GM20431 (cell line): ENCODE measurements at regions not wholly inside any gene's neighbourhood (a gene's known extent, or its start where the extent isn't known, plus 50 kb on each side); places are given as distances from the start of the nearest gene placed in this dataset.

Experiments
- in situ Hi-C: fragments of 300-500 bp; cut with MseI, MboI; formaldehyde crosslinking; loops from one replicate; pipeline ENCODE4 v1.15.0; 2020; ENCODE audit warnings: low sequenced_read_pairs; ENCODE audit not compliant: unreplicated experiment

GRCh38 chr15:51156957-51157356 lies 62.3 kb upstream of the TNFAIP8L3 start:
- in situ Hi-C loops: loop anchor here (25.0 kb wide), 1 partner anchor 230 kb away; no protein-coding TSS in a partner anchor

GRCh38 chr15:51155891-51156290 lies 61.2 kb upstream of the TNFAIP8L3 start:
- in situ Hi-C loops: loop anchor here (25.0 kb wide), 1 partner anchor 231 kb away; no protein-coding TSS in a partner anchor

GRCh38 chr15:51155016-51155580 lies 60.4 kb upstream of the TNFAIP8L3 start:
- in situ Hi-C loops: loop anchor here (25.0 kb wide), 1 partner anchor 232 kb away; no protein-coding TSS in a partner anchor
